ENCODE measurements at regions not wholly inside any gene's neighbourhood (a gene's known extent, or its start where the extent isn't known, plus 50 kb on each side); places are given as distances from the start of the nearest gene placed in this dataset.

DNA sequence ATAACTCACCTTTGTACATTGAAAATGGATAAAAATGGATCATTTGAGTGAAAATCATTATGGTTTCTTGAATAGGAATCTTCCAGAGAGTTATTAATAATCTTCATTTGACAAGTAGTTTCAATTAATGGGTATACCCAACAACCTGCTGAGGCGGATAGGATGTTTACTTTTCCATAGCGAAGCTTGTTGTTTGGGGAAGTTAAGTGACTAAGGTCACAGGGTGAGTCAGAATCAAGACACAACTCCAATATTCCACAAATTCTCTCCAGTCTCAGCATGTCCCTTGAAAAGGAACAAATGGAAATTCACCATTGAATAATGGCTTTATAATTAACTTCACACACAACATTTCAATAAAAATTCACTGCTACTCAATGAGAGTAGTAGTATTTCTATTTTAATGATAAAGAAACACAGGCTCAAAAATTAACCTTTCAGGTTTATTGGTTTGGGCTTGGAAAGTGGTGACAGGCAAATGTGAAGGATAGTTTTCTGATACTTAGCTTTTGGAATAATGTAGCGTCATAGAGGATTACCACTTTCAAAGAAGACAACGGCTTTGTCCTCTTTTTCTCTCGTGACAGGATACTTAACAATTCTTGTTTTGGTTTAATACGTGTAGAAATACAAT, 211.3 kb downstream of the GPD2 start:
- DNase-seq (ENCODE audit: low spot score), result no peak

DNA sequence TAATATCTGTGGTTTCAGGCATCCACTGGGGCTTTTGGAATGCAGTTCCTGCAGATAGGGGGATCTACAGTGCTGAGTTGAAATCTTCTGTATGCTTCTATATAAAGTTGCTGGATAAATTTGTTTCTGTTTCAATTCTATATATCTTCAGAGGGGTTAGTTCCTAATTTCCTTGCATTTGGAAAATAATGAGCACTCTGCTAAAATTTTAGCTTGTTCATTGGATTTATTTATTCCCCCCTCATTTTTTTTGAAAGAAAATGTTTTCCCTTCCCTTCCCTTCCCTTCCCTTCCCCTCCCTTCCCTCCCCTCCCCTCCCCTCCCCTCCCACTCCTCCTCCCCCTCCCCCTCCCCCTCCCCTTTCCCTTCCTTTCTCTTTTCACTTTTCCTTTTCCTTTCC, 212.3 kb downstream of the GPD2 start:
- DNase-seq (ENCODE audit: low spot score), result no peak

- DNase-seq (ENCODE audit: low spot score), result no peak
Observed at GRCh38 chr2:156649596-156649995, 213.4 kb downstream of the GPD2 start.

DNA sequence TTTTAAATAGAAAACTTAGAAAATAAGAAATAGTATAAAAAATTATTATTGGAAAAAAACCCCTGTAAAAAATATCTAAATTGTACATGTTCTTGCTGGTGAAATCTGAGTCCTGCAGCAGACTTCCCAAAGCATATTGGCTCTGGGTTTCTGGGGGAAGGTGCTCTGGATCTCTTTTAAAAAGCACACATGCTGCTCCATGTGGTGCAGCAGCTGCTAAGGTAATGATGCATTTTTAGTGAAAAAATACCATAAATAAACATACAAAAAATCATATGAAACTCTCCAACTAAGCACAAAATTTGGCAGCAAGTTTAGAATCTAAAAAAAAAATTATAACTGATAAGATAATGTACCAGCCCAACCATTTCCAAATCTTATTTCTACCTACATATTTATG, 216.5 kb downstream of the GPD2 start:
- DNase-seq (ENCODE audit: low spot score), result no peak

DNA sequence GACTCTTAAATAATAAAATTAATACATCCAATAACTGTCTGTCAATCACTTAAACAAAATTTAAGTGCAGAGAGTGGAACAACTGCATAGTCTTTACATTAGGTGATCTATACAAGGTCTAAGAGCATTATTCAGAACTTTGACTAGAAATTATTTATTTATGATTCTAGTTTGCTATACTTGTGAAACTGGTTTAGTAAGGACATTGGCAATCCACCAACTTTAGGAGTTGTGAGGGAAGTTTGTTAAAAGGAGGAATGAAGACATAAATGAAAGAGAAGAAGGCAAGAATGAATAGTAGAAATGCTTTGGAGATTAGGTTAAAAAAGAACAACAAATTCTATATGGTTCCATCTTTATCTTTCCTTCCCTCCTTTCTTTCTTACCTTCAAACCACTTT, 217.5 kb downstream of the GPD2 start:
- no peak for DNase-seq (ENCODE audit: low spot score)

DNA sequence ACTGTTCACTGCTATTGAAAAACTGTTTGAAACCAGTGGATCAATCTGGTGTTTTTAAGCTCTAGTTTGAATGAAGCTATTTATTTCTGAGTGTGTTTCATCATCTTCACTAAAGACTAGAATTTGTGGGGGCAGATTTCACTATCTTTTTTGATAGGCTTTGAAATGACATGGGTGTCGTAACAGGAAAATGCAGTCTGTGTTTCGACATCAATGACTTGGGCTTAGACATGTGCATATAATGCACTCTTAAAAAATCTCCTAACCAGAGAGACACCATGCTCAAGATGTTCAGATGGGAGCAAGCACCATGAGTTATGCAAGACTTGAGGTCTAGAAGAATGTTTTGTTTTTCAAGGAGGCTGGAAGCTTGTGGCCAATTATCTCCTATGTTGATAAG, 221.6 kb downstream of the GPD2 start:
- no peak for DNase-seq (ENCODE audit: low spot score)

DNA sequence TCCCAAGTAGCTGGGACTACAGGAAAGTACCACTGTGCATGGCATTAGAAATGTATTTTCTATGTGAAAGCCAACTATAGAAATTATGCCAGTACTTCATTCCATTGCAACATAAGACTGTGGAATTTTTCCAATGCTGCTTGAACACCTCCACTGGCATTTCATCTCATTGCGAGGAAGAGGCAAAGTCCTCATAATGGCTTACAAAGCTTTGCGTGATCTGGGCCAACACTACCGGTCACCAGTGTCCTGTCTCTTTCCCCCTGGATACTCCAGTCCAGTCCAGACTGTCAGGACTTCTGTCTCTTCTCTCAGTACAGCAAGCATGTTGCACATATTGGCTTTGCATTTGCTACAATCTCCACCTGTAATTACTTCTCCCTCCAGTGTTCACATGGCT, 223.5 kb downstream of the GPD2 start:
- no peak for DNase-seq (ENCODE audit: low spot score)

DNA sequence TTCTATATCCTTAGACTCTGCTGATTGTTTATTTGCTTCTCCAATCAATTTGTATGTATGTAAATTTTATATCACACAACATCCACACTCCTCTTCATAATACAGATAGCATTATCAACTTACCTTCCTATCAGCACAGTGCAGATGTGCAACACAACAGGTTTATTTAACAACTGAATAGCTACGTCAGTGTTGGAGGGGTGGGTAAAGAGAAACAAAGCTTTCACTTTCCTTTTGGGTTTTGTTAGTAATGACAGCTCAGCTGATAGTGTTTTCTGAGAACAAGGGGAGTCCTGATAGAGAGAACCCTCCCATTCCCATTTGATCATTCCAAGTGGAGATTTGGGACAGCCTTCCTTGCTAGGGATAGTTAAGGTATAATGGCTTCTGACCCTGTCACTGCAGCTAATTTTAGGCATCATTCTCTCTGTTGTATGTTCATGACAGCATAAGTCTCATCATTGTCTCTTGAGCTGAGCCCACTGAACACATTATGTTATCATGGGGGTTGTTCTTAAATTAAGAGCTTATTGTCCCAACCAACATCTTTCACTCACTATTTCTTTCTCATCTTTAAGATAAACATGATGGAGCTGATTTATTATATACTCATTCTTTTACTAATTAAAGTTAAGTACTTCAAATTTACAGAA, 227.7 kb downstream of the GPD2 start:
- no peak for DNase-seq (ENCODE audit: low spot score)

GRCh38 chr2:156666130-156666785, 230.1 kb downstream of the GPD2 start:
- no peak for DNase-seq (ENCODE audit: low spot score)

DNA sequence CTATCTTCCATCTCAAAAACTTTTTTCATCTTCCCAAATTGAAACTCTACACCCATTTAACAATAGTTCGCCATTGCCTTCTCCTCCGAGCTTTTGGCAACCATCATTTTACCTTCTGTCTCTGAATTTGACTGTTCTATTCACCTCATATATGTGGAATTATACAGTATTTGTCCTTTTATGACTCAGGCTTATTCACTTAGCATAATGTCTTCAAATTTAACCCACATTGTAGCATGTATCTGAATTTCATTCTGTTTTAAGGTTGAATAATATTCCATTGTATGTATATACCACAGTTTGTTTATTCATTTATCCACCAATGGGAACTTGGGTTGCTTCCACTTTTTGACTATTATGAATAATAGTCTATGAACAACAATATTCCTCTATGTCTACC, 233.9 kb downstream of the GPD2 start:
- no peak for DNase-seq (ENCODE audit: low spot score)

DNA sequence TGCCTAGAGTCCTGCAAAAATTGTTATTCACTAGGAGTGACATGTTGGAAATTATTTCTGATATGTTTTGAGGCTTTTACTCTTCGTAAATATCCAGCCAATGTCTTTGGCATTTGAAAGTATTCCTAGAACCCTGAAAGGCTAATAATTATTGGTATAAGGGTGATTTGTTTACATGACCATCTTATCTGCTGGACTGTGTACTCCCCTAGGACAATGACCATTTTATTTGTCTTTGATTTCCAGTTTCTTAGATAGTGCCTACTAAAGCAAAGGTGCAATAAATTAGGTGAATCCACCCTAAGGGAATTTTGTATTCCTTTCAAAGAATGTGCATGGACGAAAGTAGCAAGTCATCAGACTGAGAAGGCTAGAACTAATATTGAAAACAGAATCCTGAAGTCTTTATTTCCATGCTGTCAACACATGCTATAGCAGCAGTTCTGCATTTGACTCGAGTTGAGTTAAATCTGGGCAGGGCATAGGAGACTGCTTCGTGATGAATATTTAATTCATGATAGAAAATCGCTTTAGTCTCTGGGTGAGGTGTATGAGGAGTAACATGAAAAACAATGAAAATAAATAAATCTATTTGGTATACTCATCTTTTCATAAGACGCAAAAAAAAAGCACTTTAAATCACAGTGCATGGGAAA, 235.7 kb downstream of the GPD2 start:
- no peak for DNase-seq (ENCODE audit: low spot score)

DNA sequence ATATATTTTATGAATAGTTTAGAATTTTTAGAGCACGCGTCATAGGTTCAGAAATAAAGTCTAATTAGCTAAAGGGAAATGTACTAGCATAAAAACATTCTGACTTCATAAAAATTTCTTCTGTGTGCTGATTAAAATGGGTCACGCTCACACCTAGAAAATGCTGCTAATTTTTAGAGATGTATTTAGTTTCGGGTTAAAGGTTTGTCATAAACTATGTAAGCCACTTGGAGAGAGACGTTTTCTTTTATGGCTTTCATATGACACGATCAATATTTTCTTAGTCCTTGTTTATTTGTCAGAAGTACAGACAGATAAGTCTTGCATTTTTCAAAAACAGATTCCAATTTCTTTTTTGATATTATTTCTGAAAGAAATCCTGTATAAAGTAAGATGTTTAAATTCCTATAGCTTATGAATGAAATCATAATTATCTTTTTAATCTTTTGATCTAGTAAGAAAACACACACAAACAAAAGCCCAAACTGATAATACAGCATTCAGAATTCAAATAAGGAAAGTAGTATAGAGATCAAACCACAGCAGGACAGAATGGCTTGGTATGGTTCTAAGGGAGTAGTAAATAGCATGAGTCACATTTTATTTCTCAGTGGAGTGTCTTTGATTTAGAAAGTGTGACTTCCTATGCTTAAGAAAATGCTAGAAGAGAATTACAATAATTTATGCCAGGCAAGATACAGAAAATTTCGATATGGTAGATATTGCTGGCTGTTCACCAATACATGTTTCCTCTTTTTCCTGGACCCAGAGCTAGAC, 236.6 kb downstream of the GPD2 start:
- no peak for DNase-seq (ENCODE audit: low spot score)

GRCh38 chr2:156673333-156673615, 237.1 kb downstream of the GPD2 start:
- DNase-seq (ENCODE audit: low spot score), result no peak

DNA sequence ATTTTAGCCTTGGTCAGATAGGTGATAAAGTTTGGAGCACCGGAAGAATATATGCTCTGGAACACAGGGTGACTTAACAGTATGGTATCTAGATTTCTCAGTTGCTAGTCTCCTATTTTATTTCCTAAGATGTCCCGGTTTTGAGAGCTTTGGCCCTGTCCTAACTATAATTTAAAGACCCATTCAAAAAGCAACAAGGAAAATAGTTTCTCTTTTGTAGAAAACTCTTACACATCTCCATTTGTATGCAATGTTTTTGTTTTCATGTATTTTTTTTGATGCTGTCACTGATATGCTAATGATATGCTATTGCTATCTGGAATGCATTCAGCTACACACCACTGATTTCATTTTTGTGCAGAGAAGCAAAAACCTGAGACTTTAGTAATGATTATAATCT, 237.8 kb downstream of the GPD2 start:
- no peak for DNase-seq (ENCODE audit: low spot score)

DNA sequence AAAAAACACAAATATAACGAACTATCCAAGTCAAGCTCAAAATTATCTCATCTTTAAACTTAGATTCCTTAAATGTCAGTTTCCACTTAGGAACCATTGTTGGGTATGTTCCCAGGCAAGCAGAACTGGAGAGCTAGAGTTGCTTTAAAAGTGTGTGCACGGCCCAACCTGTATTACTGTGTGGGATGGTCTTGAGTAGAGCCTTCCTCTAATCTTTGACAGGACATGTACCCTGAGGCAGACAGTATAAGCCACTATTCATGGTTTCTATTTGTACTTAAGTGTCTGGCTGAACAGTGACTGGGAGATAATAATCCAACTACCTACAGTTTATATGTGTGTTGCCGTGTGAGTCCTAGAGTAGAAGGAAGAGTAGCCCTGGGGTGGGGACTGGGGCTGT, 239.7 kb downstream of the GPD2 start:
- no peak for DNase-seq (ENCODE audit: low spot score)

DNA sequence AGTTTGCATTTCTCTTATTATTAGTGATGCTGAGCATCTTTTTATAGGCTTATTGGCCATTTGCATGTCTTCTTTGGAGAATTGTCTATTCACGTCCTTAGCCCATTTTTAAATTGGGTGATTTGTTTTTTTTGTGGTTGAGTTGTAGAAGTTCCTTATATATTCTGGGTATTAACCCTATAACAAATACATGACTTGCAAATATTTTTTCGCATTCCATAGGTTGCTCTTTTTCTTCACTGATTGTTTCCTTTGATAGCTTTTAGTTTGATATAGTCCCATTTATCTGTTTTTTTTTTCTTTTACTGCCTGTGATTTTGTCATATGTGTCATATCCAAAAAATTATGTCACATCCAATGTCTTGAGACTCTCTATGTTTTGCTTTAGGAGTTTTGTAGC, 243.6 kb downstream of the GPD2 start:
- no peak for DNase-seq (ENCODE audit: low spot score)

DNA sequence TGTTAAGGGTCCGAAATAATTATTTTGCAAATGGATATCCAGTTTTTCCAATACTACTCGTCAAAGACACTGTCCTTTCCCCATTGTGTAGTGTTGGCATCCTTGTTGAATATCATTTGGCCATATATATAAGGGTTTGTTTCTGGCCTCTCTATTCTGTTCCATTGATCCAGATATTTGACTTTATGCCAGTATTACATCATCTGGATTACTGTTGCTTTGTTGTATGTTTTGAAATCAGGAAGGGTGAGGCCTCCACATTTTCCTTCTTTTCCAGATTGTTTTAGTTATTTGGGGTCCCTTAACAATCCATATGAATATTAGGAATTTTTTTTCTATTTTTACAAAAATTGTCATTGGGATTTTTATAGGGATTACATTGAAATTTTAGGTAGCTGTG, 244.1 kb downstream of the GPD2 start:
- DNase-seq (ENCODE audit: low spot score), result no peak

DNA sequence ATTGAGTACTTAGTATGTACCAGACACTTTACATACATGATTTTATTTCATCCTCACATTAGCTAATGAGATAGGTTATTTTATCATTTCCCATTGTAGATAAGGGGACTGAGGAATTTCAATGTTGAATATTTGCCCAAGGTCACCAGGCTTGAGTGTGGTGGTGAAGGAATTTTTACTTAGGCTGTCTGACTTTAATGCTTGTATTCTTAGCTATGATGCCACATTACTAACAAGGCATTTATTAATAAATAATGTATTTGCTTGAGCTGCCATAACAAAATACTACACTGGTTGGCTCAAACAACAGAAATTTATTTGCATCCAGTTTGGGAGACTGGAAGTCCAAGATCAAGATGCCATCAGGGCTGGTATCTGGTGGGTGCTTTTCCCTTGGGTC, 250.9 kb downstream of the GPD2 start:
- no peak for DNase-seq (ENCODE audit: low spot score)

DNA sequence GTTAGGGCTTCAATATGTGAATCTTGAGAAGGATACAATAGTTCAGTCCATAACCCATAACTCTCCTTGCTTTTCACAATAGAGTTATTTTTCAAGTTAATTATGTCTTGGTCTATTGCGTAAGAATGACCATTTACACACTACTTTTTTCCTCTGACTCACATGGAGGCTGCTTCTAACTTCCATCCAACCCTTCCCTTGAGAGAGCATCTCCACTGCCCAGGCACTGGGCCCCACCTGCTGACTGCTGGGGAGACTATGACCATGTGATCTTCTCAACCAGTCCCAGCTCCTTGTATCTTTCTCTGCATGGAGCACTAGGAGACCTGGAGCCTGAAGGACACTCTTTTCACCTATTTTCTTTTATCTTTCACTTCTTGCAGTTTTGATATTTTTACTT, 251.5 kb downstream of the GPD2 start:
- DNase-seq (ENCODE audit: low spot score), result no peak

GRCh38 chr2:156689939-156690338, 253.8 kb downstream of the GPD2 start:
- DNase-seq (ENCODE audit: low spot score), result no peak

DNA sequence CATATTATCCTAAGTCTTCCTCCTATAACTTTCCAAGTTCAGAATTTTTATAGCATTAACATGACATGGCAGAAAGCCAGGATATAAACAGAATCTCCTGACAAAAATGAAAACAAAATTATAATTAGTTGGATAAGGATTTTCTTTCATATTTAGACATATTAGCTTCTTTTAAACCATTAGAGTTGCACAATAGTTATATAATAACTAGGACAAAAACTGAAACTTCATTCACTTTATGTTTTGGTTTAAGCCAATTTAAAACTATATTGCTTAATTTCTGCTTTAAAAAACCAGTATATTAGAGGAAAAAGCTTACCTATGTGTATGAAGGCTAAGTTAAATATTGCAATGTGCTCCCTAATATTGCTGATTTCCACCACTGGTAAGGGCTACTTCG, 254.8 kb downstream of the GPD2 start:
- DNase-seq (ENCODE audit: low spot score), result no peak

- DNase-seq (ENCODE audit: low spot score), result no peak
Observed at GRCh38 chr2:156695020-156695419, 258.8 kb downstream of the GPD2 start.

DNA sequence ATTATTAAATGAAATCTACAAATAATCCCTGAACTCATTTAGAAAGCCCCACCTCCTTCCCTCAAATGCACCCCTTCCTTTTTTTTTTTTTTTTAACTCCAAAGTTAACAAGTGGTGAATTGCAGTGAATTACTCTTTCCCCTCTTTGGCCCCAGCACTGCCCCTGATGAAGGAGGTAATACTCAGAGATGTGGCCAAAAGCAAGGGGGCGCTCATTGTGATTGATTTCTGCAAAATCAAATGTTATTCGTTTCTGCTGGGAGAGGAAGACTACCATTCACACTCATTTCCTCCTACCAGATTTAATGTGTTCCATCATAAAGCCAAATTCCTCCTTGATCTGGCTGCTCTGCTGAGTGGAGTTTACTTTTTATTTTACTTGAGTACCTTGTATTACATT, 259.4 kb downstream of the GPD2 start:
- no peak for DNase-seq (ENCODE audit: low spot score)
